ENCODE measurements at regions not wholly inside any gene's neighbourhood (a gene's known extent, or its start where the extent isn't known, plus 50 kb on each side); places are given as distances from the start of the nearest gene placed in this dataset.

GRCh38 chr1:56202796-56203492, 376.4 kb downstream of the PLPP3 start:
- TF ChIP-seq, protein P1, sequence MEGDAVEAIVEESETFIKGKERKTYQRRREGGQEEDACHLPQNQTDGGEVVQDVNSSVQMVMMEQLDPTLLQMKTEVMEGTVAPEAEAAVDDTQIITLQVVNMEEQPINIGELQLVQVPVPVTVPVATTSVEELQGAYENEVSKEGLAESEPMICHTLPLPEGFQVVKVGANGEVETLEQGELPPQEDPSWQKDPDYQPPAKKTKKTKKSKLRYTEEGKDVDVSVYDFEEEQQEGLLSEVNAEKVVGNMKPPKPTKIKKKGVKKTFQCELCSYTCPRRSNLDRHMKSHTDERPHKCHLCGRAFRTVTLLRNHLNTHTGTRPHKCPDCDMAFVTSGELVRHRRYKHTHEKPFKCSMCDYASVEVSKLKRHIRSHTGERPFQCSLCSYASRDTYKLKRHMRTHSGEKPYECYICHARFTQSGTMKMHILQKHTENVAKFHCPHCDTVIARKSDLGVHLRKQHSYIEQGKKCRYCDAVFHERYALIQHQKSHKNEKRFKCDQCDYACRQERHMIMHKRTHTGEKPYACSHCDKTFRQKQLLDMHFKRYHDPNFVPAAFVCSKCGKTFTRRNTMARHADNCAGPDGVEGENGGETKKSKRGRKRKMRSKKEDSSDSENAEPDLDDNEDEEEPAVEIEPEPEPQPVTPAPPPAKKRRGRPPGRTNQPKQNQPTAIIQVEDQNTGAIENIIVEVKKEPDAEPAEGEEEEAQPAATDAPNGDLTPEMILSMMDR (IDR thresholded peaks at IDR 0.05; ENCODE audit: borderline replicate concordance, control extremely low read depth, extremely low read depth, insufficient read depth, missing control alignments): no peak
- no peak for DNase-seq (ENCODE audit: low spot score)
- in situ Hi-C loops (cut with MboI; ENCODE audit: low sequenced_read_pairs, unreplicated experiment): no loop called here

- DNase-seq (ENCODE audit: low spot score): no peak
- in situ Hi-C loops (cut with MboI; ENCODE audit: low sequenced_read_pairs, unreplicated experiment): no loop called here
- TF ChIP-seq, protein P1 (IDR thresholded peaks at IDR 0.05; ENCODE audit: borderline replicate concordance, control extremely low read depth, extremely low read depth, insufficient read depth, missing control alignments): no peak
These were observed 377.2 kb downstream of the PLPP3 start for GRCh38 chr1:56202186-56202585.

DNA sequence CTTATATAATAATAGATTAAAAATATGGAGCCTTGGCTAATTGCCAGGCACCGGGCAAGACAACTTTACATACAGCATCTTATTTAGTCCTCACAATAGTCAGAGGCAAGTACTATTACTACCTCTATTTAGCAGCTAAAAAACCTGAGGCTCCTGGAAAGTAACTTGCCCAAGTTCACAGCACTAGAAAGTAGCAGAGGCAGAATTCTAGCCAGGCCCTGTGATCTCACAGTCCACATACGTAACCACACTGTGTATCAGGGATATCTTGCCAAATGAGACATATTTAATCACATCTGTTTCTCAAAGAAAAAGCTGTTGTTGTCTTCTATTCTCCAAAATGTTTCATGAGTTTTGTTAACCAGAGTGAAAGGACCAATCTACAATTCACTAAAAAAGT, 378.5 kb downstream of the PLPP3 start:
- DNase-seq (ENCODE audit: low spot score): no peak
- in situ Hi-C loops (cut with MboI; ENCODE audit: low sequenced_read_pairs, unreplicated experiment): no loop called here
- TF ChIP-seq, protein P1 (IDR thresholded peaks at IDR 0.05; ENCODE audit: borderline replicate concordance, control extremely low read depth, extremely low read depth, insufficient read depth, missing control alignments): no peak

GRCh38 chr1:56200442-56200841, 378.9 kb downstream of the PLPP3 start:
- in situ Hi-C loops (cut with MboI; ENCODE audit: low sequenced_read_pairs, unreplicated experiment): no loop called here
- no peak for DNase-seq (ENCODE audit: low spot score)
- TF ChIP-seq, protein P1 (IDR thresholded peaks at IDR 0.05; ENCODE audit: borderline replicate concordance, control extremely low read depth, extremely low read depth, insufficient read depth, missing control alignments): no peak

DNA sequence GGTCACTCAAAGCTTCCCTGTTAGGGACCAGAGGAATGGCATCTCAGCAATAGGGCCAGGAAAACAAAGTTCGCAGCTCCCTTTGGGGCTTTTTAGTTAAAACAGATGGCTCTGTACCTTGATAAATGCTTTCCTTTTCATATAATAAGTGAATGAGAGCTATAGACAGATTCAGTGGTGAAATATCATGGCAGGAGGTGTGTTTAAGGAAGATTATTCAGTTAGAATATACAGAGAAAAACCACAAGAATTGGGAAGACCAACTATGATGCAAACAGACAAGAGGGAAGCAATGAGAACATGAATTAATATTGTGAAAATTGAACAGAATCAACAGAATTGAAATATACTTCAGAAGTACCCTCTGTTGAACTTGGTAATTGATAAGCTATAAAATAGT, 379.4 kb downstream of the PLPP3 start:
- in situ Hi-C loops (cut with MboI; ENCODE audit: low sequenced_read_pairs, unreplicated experiment): no loop called here
- no peak for DNase-seq (ENCODE audit: low spot score)
- TF ChIP-seq, protein P1 (IDR thresholded peaks at IDR 0.05; ENCODE audit: borderline replicate concordance, control extremely low read depth, extremely low read depth, insufficient read depth, missing control alignments): no peak

- in situ Hi-C loops (cut with MboI; ENCODE audit: low sequenced_read_pairs, unreplicated experiment): no loop called here
- TF ChIP-seq, protein P1 (IDR thresholded peaks at IDR 0.05; ENCODE audit: borderline replicate concordance, control extremely low read depth, extremely low read depth, insufficient read depth, missing control alignments): no peak
- DNase-seq (ENCODE audit: low spot score): no peak
These were observed 380.3 kb downstream of the PLPP3 start for GRCh38 chr1:56199061-56199460.

All from GM13976 (cell line).